ENCODE measurements at regions not wholly inside any gene's neighbourhood (a gene's known extent, or its start where the extent isn't known, plus 50 kb on each side); places are given as distances from the start of the nearest gene placed in this dataset.

DNA sequence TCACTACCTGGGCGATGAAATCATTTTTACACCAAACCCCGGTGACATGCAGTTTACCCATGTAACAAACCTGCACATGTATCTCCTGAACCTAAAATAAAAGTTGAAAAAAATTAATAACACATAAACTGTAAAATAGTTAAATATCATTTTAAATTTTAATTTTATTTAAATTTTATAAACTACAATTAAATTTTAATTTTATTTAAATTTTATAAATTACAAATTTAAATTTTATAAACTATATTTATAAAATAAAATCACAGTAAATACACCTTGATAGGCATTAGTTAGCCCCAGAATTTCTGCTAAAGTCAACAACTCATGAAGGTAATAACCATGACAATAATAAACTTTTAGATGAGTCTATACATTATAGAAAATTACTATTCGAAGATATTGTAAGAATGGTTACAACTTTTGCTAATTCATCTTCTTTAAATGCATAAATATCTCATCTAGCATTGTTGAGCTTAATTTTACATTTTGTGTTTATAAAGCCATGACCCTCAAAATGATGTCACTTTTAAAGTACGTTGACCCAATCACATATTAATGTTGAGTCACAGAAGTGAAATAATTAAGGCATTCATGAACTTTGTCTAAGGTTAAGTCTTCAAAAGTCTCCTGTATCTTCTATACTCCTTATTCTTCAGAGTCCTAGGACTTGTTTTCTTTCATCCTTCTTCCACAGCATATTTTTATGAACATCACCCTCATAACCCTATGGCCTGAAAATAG lies 755.8 kb upstream of the LCORL start:
- Histone ChIP-seq H3K36me3 (ENCODE audit: control insufficient read depth in 2 of 2, extremely low read depth in 1 of 2, insufficient read depth in 2 of 2, low read length in 2 of 2) (no peaks in the 10 kb centered on the region), H2AFZ (ENCODE audit: low read depth, low read length) (no peak overlapping the region), H3K27me3 (ENCODE audit: control insufficient read depth in 2 of 2, insufficient read depth in 2 of 2, low read length in 2 of 2) (no peaks in the 10 kb centered on the region), H3K4me1 (ENCODE audit: control insufficient read depth, extremely low read depth, insufficient read depth, low read length) (no peaks in the 10 kb centered on the region), H3K4me3 (replicated peaks in 1 of 3; ENCODE audit: insufficient read depth in 1 of 3, low read depth in 1 of 3, low read length in 3 of 3) (no peak overlapping the region), H3K79me2 (ENCODE audit: control insufficient read depth, insufficient read depth, low read length) (no peaks in the 10 kb centered on the region), H3K4me2 (ENCODE audit: insufficient read depth, low read length) (no peak overlapping the region), H4K20me1 (replicated peaks; ENCODE audit: control insufficient read depth, extremely low read depth, insufficient read depth, low read length) (no peaks in the 10 kb centered on the region), H3K9me3 (replicated peaks; ENCODE audit: control insufficient read depth, insufficient read depth, low read length) (no peaks in the 10 kb centered on the region), H3K27ac (ENCODE audit: insufficient read depth, low read depth, low read length) (no peak overlapping the region), H3K9me1 (replicated peaks; ENCODE audit: control insufficient read depth, extremely low read depth, insufficient read depth, low read length) (no peaks in the 10 kb centered on the region), H3K9ac (replicated peaks; ENCODE audit: extremely low read depth, insufficient read depth, low read length) (no peak overlapping the region)
- dilution Hi-C loops (cut with MboI; ENCODE audit: extremely low pct_ligation_motif_present, low sequenced_read_pairs) (no loop called here), intact Hi-C loops (cut with micrococcal nuclease) (no loop called here)
- TF ChIP-seq GATA2 (IDR thresholded peaks at IDR 0.05; ENCODE audit: insufficient read depth, insufficient read length, low read depth, low read length) (no peak), JUN (IDR thresholded peaks at IDR 0.05; ENCODE audit: borderline replicate concordance, insufficient read depth, insufficient read length, low read depth) (no peak), POLR2A (IDR thresholded peaks at IDR 0.05; ENCODE audit: low read depth, low read length) (no peak), MYC (IDR thresholded peaks at IDR 0.05; ENCODE audit: low read depth, low read length) (no peak), POLR2AphosphoS5 (IDR thresholded peaks at IDR 0.05; ENCODE audit: insufficient read depth, low read depth, low read length) (no peak), FOS (IDR thresholded peaks at IDR 0.05; ENCODE audit: borderline replicate concordance, insufficient read depth, low read length) (no peak), EZH2 (IDR thresholded peaks at IDR 0.05; ENCODE audit: borderline replicate concordance, low read depth, low read length, severe bottlenecking) (no peak)
- TF ChIP-seq, protein P1, sequence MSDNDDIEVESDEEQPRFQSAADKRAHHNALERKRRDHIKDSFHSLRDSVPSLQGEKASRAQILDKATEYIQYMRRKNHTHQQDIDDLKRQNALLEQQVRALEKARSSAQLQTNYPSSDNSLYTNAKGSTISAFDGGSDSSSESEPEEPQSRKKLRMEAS (IDR thresholded peaks at IDR 0.05; ENCODE audit: insufficient read depth, insufficient read length): no peak
- TF ChIP-seq, protein P2, sequence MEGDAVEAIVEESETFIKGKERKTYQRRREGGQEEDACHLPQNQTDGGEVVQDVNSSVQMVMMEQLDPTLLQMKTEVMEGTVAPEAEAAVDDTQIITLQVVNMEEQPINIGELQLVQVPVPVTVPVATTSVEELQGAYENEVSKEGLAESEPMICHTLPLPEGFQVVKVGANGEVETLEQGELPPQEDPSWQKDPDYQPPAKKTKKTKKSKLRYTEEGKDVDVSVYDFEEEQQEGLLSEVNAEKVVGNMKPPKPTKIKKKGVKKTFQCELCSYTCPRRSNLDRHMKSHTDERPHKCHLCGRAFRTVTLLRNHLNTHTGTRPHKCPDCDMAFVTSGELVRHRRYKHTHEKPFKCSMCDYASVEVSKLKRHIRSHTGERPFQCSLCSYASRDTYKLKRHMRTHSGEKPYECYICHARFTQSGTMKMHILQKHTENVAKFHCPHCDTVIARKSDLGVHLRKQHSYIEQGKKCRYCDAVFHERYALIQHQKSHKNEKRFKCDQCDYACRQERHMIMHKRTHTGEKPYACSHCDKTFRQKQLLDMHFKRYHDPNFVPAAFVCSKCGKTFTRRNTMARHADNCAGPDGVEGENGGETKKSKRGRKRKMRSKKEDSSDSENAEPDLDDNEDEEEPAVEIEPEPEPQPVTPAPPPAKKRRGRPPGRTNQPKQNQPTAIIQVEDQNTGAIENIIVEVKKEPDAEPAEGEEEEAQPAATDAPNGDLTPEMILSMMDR (IDR thresholded peaks at IDR 0.05; ENCODE audit: extremely low read depth in 1 of 2, insufficient read depth in 1 of 2, low read depth in 1 of 2, low read length in 2 of 2): no peak
- FAIRE-seq: no peak
- CTCF ChIA-PET: no interaction called here
- BruUV-seq (replicated peaks): no TSS peak
- POLR2A ChIA-PET: no interaction called here
- DNase-seq (ENCODE audit: low read depth, low spot score): no peak

Data from endothelial cell of umbilical vein (primary cell).